PC-9 (cell line): ENCODE measurements at regions not wholly inside any gene's neighbourhood (a gene's known extent, or its start where the extent isn't known, plus 50 kb on each side); places are given as distances from the start of the nearest gene placed in this dataset.

Source experiments
- EZH2 ChIP-seq: fragments of 200-600 bp; sonication (generic); IDR thresholded peaks from 2 replicates; pipeline ENCODE4 v1.8.0; 2017; ENCODE audit warnings: antibody characterized with exemption, low read depth
- TF ChIP-seq, protein P1 (sequence below): fragments of 200-600 bp; sonication (generic); conservative IDR thresholded peaks from 2 replicates; pipeline ENCODE4 v1.6.1; 2017; ENCODE audit warnings: mixed run types, antibody characterized with exemption, mild to moderate bottlenecking, moderate library complexity

DNA sequence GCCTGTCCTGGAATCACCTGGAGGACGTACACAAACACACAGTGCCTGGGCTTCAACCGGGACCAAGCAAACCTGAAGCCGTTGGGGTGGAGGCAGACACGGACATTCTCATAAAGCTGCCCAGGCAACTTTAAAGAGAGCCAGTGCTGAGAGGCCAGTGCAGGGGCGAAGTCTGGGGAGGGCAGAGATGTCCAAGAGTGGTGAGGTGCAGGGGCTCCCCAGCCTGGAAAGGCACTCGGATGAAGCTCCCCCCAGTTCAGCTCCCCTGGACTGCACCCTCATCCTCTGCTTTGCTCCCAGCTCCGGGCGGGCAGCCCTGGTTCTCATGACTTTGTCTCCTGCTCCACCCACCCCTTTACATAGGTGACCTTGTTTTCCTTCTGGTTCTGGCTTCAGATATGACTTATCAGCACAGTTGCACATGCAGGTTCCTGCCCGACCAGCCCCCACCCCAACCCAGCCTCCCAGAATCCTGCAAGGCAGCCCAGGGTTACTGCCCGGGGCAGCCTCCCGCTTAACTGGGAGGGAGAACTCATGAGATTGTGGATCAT lies 60.8 kb upstream of the EEPD1 start:
- TF ChIP-seq, protein P1, sequence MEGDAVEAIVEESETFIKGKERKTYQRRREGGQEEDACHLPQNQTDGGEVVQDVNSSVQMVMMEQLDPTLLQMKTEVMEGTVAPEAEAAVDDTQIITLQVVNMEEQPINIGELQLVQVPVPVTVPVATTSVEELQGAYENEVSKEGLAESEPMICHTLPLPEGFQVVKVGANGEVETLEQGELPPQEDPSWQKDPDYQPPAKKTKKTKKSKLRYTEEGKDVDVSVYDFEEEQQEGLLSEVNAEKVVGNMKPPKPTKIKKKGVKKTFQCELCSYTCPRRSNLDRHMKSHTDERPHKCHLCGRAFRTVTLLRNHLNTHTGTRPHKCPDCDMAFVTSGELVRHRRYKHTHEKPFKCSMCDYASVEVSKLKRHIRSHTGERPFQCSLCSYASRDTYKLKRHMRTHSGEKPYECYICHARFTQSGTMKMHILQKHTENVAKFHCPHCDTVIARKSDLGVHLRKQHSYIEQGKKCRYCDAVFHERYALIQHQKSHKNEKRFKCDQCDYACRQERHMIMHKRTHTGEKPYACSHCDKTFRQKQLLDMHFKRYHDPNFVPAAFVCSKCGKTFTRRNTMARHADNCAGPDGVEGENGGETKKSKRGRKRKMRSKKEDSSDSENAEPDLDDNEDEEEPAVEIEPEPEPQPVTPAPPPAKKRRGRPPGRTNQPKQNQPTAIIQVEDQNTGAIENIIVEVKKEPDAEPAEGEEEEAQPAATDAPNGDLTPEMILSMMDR = no peak
- no peak for TF ChIP-seq EZH2
